ENCODE measurements at regions not wholly inside any gene's neighbourhood (a gene's known extent, or its start where the extent isn't known, plus 50 kb on each side); places are given as distances from the start of the nearest gene placed in this dataset.

DNA sequence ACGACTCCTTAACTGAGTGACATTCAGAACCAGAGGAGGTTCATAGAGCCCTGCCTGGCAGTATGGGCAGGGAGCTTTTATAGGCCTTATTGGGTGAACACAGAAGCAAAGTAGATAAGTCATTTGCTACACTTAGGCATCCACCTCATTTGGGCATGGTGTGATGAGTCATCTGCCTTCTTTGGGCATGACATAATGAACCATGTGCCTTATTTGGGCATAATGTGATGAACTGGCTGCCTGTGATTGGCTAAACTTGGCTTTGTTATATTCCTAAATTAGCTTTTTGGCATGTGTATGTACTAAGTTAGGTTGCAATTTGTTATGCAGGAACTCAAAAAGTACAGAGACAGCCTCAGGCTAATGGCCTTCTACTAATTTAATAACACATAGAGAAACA, 2210.2 kb upstream of the PCDH20 start:
- H3K9me3 ChIP-seq: no peaks in the 10 kb centered on the region
- no peaks in the 10 kb centered on the region for H3K4me1 ChIP-seq
- H3K27me3 ChIP-seq: no peaks in the 10 kb centered on the region
- H3K27ac ChIP-seq: no peak overlapping the region
- no peak overlapping the region for H3K4me3 ChIP-seq (replicated peaks in 1 of 3)
- intact Hi-C loops (cut with DNase I): no loop called here
- no peak for DNase-seq
- 82 to 97% methylated on average over 1 of the region's 1 CpG for WGBS, 2 donors
- TF ChIP-seq, protein P1, sequence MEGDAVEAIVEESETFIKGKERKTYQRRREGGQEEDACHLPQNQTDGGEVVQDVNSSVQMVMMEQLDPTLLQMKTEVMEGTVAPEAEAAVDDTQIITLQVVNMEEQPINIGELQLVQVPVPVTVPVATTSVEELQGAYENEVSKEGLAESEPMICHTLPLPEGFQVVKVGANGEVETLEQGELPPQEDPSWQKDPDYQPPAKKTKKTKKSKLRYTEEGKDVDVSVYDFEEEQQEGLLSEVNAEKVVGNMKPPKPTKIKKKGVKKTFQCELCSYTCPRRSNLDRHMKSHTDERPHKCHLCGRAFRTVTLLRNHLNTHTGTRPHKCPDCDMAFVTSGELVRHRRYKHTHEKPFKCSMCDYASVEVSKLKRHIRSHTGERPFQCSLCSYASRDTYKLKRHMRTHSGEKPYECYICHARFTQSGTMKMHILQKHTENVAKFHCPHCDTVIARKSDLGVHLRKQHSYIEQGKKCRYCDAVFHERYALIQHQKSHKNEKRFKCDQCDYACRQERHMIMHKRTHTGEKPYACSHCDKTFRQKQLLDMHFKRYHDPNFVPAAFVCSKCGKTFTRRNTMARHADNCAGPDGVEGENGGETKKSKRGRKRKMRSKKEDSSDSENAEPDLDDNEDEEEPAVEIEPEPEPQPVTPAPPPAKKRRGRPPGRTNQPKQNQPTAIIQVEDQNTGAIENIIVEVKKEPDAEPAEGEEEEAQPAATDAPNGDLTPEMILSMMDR (IDR thresholded peaks at IDR 0.05): no peak
- TF ChIP-seq POLR2A (IDR thresholded peaks at IDR 0.05): no peak
- no peaks in the 10 kb centered on the region for H3K36me3 ChIP-seq

DNA sequence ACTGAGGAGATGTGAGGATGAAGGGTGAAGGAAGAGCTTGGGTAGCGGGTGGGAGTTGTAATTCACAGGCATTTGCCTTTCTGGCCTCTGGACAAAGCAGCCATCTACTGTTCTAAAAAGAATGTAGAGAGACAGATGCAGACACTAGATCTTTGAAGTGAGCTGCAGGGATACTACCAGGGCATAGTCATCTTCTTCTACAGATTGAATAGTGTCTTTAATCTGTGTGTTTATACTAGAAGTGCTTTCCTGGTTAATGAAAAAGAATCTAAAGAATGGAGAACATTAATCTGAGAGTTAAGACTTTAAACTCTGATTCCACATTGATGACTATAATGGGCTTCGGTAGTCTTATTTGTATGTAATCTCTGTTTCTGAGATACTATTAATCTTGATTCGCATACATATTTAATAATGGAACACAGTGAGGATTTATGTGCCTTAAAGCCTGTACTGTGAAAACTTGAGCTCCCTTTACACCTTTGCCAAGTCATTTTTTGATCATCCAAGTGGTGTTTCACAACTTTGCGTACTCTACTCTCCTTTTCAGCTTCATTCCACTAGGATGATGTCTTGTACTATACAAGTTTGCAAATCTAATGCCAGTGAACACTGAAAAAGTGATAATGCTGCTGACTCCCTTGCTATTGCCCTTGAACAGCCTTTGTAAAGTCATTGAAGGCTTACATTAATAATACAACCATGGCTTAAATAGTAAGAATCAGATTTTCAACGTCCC, 2199.4 kb upstream of the PCDH20 start:
- no peak for DNase-seq
- WGBS, 2 donors: 62 to 74% methylated on average over 5 of the region's 5 CpGs
- Histone ChIP-seq H3K36me3 (no peaks in the 10 kb centered on the region), H3K4me3 (replicated peaks in 1 of 3) (no peak overlapping the region), H3K27ac (no peak overlapping the region), H3K9me3 (no peaks in the 10 kb centered on the region), H3K4me1 (no peaks in the 10 kb centered on the region), H3K27me3 (no peaks in the 10 kb centered on the region)
- no peak for TF ChIP-seq POLR2A (IDR thresholded peaks at IDR 0.05)
- TF ChIP-seq, protein P1 (IDR thresholded peaks at IDR 0.05): no peak
- intact Hi-C loops (cut with DNase I): no loop called here

DNA sequence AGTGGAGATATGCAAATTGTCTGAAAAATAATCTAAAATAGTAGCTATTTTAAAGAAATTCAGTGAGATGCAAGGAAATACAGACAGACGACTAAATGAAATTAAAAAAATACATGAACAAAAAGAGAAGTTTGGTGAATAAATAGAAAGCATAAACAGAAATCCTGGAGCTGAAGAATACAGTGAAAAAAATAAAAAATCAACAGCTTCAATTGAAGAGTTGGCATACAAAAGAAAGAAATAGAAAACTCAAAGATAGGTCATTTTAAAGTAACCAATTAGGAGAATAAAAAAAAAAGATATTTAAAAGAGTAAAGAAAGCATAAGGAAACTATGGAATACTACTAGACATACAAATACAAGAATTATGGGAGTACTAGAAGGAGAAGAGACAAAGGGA, 2191.5 kb upstream of the PCDH20 start:
- TF ChIP-seq, protein P1 (IDR thresholded peaks at IDR 0.05): no peak
- TF ChIP-seq POLR2A (IDR thresholded peaks at IDR 0.05): no peak
- H3K4me1 ChIP-seq: no peaks in the 10 kb centered on the region
- DNase-seq: no peak
- 94 to 96% methylated on average over 1 of the region's 1 CpG for WGBS, 2 donors
- H3K9me3 ChIP-seq: no peaks in the 10 kb centered on the region
- no peak overlapping the region for H3K4me3 ChIP-seq (replicated peaks in 1 of 3)
- H3K36me3 ChIP-seq: no peaks in the 10 kb centered on the region
- intact Hi-C loops (cut with DNase I): no loop called here
- H3K27me3 ChIP-seq: no peaks in the 10 kb centered on the region
- no peak overlapping the region for H3K27ac ChIP-seq

DNA sequence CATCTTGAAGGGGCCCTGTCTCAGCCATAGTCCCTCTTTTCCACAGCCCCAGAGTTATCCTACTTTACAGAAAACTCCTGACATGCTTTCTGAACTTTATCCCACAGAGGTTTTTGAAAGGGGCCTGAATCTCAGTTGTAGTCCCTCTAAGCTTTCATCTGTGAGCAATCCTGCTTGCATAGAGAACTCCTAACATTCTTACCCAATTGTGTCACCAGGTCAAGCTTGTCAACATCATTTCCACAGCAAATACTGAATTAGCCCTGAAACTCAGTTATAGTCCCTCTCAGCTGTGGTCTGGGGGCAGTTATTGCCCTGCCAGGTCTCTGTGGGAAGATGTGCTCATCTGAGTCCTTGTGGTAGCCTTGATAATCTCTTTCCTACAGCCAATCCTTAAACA, 2190.3 kb upstream of the PCDH20 start:
- no peaks in the 10 kb centered on the region for H3K9me3 ChIP-seq
- no peaks in the 10 kb centered on the region for H3K36me3 ChIP-seq
- TF ChIP-seq POLR2A (IDR thresholded peaks at IDR 0.05): no peak
- TF ChIP-seq, protein P1 (IDR thresholded peaks at IDR 0.05): no peak
- DNase-seq: no peak
- no peaks in the 10 kb centered on the region for H3K4me1 ChIP-seq
- no peak overlapping the region for H3K4me3 ChIP-seq (replicated peaks in 1 of 3)
- no peaks in the 10 kb centered on the region for H3K27me3 ChIP-seq
- intact Hi-C loops (cut with DNase I): no loop called here
- no peak overlapping the region for H3K27ac ChIP-seq

DNA sequence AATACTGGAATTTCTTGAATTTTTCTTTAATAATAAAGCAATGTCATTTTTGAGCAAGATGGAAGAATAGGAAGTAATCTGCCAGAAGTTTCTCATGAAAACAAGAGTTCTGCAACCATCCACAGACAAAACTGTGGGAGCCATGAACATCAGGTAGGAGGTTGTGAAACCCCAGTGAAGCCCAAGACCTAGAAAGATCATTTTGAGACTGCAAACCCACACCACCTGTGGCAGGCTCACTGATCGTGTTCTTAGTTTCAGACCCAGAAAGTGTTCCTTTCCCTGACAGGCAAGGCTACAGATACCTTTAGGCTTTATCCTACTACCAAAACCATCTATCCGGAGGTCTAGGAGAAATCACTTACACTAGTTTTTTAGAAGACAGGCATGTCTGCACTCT, 2189.8 kb upstream of the PCDH20 start:
- H3K4me1 ChIP-seq: no peaks in the 10 kb centered on the region
- intact Hi-C loops (cut with DNase I): no loop called here
- 89 to 100% methylated on average over 2 of the region's 2 CpGs for WGBS, 2 donors

More for the DNA sequence above, 2189.8 kb upstream of the PCDH20 start:
- no peaks in the 10 kb centered on the region for H3K27me3 ChIP-seq
- H3K27ac ChIP-seq: no peak overlapping the region
- no peak for DNase-seq
- no peaks in the 10 kb centered on the region for H3K36me3 ChIP-seq
- TF ChIP-seq, protein P1 (IDR thresholded peaks at IDR 0.05): no peak
- no peak for TF ChIP-seq POLR2A (IDR thresholded peaks at IDR 0.05)
- no peaks in the 10 kb centered on the region for H3K9me3 ChIP-seq
- no peak overlapping the region for H3K4me3 ChIP-seq (replicated peaks in 1 of 3)
